GM19239 (cell line): ENCODE measurements at regions not wholly inside any gene's neighbourhood (a gene's known extent, or its start where the extent isn't known, plus 50 kb on each side); places are given as distances from the start of the nearest gene placed in this dataset.
"Not testable (repeated sequence)": the region's sequence is repeated elsewhere in the genome, so short reads cannot be mapped to it uniquely, and the experiment has no call there.

ENCODE experiments used
- DNase-seq: peaks from one replicate; pipeline ENCODE4 v3.0.0; 2011; ENCODE audit warnings: low spot score; ENCODE audit not compliant: insufficient read length
- FAIRE-seq: peaks from 2 replicates; lab custom pipeline; 2011; peaks lifted over from hg19 to GRCh38; lab: Jason Lieb, UNC

DNA sequence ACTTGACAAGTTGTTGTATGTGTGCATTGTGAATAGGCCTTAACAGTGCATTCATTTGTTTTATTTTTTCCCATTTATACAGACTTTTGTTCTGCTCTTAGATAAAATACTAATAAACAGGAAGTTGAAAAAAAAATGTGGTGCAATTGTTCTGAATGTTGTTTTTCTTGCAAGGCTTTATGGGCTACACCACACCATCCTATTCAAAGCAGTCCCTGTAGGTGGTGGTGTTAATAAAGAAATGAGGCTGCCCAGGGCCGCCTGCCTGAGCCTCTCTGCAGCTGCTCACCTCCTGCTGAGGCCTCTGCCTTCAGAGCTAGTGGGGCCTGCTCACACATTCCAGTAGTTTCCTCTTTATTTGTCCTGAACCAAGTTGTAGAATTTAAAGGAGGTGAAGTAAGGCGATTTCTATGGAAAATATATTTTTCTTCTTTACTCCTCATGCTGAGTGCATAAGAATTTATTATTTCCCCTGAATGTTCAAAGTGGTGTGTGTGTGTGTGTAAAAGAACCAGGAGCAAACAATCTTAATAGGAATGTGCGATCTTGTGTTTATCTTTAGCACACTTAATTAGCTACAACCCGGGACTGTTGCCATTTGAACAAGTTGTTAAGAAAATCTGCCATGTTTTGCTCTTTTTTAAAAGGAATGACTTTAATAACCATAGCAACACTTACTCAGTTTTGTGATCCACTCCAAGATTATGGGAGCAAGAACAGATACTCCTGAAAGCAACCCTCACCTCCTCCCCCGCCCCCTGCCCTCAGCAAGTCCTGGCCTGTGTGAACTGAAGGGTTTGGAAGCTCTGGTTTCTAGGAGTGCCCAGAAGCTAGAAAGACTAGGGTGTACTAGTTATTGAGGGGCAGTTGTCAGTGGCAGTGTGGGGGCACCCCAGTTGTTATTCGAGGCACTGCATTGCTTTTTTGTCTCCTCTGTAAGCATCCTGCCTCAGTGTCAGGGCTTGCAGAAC lies 251.6 kb upstream of the PLGLB2 start:
- peak; percentile 84 for FAIRE-seq
- not testable (repeated sequence) for DNase-seq

DNA sequence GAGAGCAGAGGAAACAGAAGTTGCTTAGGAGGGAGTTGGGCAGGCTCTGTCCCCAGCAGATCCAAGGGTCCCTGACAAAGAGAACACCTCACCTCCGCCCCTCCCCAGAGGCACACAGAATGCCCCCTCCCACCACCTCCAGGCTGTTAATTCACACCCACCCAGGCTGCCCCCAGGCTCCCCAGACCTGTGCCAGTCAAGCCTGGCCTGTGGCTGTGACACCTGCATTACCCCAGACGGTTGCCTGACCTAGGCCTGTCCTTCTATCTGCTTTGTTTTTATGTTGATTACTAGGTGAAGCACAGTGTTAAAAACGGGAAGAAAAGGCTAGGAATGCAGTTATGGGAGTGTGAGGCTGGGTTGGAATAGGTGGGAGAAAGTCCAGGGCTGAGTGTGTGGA lies 250.8 kb upstream of the PLGLB2 start:
- DNase-seq, FAIRE-seq: not testable (repeated sequence)

- DNase-seq, FAIRE-seq: not testable (repeated sequence)
Measured at GRCh38 chr2:87497700-87498099, 250.2 kb upstream of the PLGLB2 start.

- not testable (repeated sequence) for FAIRE-seq, DNase-seq
Measured at GRCh38 chr2:87498169-87498853, 249.6 kb upstream of the PLGLB2 start.

DNA sequence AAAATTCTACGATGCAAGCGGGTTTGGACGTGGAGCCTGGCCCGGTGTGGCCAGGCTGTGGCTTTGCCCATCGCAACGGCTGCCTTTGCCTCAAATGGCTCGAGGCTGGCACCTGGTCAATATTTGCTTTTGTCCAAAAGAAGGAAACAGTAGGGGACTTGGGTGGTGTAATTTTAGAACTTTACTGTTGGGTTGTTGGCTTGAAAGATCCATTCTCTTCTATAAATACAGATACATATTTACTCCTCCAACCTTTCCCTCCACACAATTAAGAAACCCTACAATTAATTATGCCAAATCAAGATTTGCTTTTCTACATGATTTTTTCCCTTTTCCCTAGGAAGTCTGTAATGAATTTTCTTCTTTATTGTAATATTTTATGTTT lies 249.0 kb upstream of the PLGLB2 start:
- FAIRE-seq, DNase-seq: not testable (repeated sequence)

DNA sequence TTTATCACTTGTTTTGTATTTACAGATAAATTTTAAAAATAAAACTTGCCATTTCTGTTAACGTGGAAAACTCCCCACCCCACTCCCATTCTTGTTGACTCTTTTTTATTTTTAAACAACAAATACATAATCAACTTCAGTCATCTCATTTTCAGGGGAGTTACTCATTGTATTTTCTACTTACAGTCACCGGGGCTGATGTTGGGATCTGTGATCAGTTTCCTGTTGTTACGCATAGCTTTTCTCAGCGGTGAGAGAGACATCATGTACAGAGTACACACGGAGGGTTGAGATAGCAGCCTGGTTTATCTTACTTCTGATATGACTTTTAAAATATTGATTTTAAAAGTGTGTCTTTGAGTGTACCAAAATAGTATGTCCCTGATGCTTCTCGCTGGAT lies 248.0 kb upstream of the PLGLB2 start:
- not testable (repeated sequence) for DNase-seq, FAIRE-seq

GRCh38 chr2:87500421-87500820 lies 247.5 kb upstream of the PLGLB2 start:
- not testable (repeated sequence) for DNase-seq, FAIRE-seq

DNA sequence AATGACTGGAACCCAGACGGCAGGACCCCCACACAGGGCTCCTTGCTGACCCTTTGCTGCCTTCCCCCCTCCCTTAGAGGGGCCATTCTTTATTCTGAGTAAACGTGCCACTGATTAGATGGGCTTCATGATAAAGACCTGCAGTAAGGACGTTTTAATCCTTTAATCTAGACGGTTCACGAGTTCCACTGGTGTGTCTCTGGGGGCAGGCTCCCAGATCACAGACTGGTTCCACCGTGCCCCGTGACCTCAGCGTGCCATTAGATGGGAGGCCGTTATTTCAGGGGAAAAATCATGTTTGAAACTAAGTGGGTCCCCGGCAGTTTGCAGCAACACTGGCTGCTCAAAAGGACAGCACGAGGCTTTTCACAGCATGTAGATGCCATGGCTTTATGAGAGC lies 246.9 kb upstream of the PLGLB2 start:
- DNase-seq, FAIRE-seq: not testable (repeated sequence)

DNA sequence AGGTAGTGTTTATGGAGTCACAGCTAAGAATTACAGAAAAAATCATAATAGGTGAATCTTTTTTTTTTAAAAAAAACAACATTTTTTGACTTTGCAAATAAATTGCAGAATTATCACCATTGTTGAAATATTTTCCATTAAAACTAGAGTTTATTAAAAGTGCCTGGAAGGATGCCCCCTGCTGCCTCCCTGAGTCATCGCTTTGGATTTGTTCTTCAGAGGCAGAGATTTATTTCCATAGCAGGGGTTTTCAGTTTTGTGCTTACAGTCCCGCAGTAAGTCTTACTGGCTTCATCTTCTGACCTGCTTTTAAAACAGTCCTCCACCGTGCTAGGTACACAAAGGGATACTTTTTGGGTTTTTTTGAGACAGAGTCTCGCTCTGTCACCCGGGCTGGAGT lies 244.9 kb upstream of the PLGLB2 start:
- FAIRE-seq, DNase-seq: not testable (repeated sequence)

DNA sequence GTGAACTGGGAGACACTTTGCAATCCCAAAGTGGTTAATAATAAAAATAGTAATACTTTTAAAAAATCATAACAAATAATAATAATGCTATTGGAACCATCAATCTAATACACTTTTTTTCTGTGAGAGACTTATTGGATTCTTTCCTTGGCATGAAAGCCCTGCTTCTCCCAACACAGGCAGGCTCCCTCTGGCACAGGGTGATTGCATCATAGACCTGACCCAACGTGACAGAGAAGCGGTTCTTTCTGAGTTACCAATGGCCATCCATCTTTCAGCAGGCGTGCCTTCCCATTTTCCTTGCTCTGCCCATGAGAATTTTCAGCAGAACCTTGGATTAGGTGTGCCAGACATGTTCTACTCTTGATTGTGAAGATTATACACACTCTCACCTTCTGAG lies 242.6 kb upstream of the PLGLB2 start:
- DNase-seq, FAIRE-seq: not testable (repeated sequence)

DNA sequence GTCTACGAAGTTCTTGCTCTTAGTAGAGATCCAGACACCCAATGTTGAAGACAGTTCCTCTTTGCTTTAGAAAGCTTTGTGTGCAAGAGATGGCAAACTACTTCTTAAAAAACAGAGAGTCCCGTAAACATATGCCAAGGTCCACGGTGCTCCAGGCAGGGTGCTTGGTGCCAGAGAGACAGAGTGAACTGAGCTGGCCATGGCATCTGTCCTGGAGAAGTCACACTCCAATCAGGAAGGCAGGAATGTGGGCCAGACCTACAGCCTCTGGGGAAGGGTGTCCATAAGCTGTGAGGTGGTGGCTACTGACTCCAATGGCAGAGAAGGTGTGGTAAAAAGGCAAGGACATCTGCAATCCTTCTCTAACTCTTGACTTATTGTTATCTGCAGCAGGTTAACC lies 242.0 kb upstream of the PLGLB2 start:
- not testable (repeated sequence) for DNase-seq, FAIRE-seq

- not testable (repeated sequence) for DNase-seq, FAIRE-seq
Measured at GRCh38 chr2:87507378-87508348, 240.2 kb upstream of the PLGLB2 start.

DNA sequence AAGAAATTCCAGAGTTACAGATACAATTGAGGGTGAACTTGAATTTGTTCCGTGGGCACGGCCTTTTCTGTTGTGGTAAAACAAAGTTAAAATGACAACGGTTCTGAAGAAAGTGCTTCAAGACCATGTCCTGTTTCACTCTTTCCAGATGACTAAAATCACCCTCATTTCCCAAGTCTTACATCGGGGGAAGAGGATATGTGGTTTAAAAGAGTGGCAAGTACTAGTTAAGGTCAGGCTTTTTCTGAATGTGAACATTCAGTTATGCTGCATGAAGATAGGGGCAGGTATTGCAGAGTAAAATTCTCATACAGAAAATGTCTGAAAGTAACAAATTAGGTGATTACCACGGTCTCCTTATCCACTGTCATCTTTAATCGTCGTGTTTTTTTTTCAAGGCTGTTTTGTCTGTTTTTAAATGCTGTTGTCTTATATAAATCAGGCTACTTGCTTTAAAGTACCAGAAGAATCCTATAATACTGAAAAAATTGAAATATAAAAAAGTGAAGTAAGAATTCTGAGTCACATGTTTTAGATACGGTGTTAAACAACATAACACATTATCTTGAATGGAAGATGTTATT lies 236.6 kb upstream of the PLGLB2 start:
- not testable (repeated sequence) for FAIRE-seq

DNA sequence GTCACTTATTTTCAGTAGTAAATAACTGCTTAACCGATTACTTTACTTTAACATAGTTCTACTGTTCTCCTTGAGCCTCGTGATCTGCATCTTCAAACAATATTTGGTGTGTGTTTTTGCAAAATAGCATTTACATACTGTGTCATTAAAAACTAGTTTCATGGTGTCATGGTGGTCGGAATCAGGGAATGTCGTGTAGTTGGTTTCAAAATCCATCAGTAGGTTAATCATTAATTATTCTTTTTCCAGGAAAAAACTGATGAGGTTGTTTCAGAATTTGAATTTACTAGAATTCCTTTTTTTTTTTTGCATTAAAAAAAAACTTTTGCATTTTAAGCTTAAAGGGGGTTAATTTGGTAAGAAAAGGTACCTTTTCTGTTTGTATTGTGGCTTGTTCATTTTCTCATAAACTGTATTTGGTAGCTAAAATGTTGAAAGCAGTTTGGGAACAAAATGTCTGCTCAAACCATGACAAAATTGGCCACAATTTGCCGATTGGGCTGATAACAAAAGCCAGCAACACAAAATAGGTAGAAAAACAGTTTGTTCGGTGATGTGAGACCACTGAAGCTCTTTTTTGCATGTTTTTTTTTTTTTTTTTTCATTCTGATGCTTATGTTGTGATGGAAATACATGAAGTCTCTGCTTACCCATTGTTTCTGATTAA lies 234.9 kb upstream of the PLGLB2 start:
- FAIRE-seq, DNase-seq: not testable (repeated sequence)

More for the DNA sequence above, 236.6 kb upstream of the PLGLB2 start:
- not testable (repeated sequence) for DNase-seq

DNA sequence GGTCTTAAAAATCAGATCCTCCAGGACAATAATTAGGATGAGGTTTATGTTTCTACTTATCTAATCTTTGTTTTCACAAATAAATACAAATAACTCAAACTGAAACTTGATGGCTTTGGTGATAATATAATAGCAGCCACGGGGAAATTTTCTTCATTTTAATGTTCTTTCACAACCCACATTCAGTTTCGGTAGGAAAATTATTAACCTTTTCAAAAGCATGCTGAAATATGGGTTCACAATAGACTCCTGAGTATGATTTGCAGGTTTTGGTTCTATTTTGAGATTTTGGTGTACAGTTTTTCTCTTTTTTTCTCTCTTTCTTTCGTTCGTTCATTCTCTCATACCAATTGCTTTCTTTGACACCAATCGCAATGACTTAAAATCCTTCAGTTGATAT lies 233.9 kb upstream of the PLGLB2 start:
- DNase-seq: not testable (repeated sequence)
- FAIRE-seq: peak; percentile 11

DNA sequence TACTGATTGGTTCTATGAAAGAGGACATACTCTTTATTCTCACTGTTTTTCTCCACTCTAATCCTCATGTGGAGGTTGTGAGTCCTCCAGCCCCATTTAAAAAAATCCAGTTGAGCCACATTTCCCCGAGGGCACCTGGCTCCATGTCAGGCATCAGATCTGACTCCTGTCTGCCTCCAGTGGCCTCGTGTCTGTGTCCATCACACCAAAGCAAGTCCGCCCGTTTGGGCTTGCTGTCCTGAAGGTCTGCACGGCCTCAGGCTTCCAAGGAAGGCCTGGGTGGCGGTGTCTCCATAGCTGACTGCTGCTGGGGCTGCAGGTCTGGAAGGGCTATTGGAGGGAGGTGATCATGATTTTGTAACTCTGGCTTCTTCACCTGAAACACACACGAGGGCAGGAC lies 233.4 kb upstream of the PLGLB2 start:
- FAIRE-seq, DNase-seq: not testable (repeated sequence)

DNA sequence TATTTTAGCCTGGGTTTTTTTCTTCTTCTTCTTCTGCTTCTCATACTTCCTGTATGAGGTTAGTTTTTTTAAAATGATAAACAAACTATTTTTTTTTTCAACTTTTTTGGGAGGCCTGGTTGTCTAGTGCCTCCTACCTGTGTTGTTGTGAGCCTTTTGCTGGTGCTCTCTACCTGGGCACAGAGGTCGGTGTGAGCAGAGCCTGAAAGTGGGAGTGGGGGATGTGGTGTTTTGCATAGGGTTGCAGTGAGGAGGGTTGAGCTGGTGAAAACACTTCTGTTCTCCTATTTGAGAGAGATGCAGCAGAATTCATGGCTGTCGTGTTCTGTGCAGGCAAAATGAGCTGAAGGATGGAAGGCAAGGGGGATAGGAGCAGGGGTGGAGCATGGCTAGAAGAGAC lies 232.7 kb upstream of the PLGLB2 start:
- FAIRE-seq, DNase-seq: not testable (repeated sequence)

GRCh38 chr2:87515875-87516274 lies 232.0 kb upstream of the PLGLB2 start:
- FAIRE-seq, DNase-seq: not testable (repeated sequence)
